Endothelial cell of umbilical vein (primary cell): ENCODE measurements at regions not wholly inside any gene's neighbourhood (a gene's known extent, or its start where the extent isn't known, plus 50 kb on each side); places are given as distances from the start of the nearest gene placed in this dataset.

Experiments used
- BruUV-seq: library from RNA; stranded (reverse); fragments of 400-500 nt; replicated peaks from 2 replicates; lab custom pipeline; 2021; lab: Mats Ljungman, UMichigan
- CTCF ChIA-PET: fragments of 300-600, 350-600 bp; sonication (Branson Sonifier 250); formaldehyde crosslinking; loops from one replicate; lab custom pipeline; 2021; ENCODE audit warnings: antibody characterized with exemption, inconsistent platforms; lab: Charles Lee
- POLR2A ChIA-PET: fragments of 300-600, 350-600 bp; sonication (Branson Sonifier 250); formaldehyde crosslinking; loops from one replicate; lab custom pipeline; 2021; ENCODE audit warnings: antibody characterized with exemption, inconsistent platforms; lab: Charles Lee
- DNase-seq: peaks from one replicate; pipeline ENCODE4 v3.0.0-alpha.2; 2011; ENCODE audit warnings: low read depth, low spot score
- FAIRE-seq: peaks from 2 replicates; lab custom pipeline; 2011; peaks lifted over from hg19 to GRCh38; lab: Jason Lieb, UNC
- H2AFZ ChIP-seq: 2 replicates; pipeline ENCODE4 v1.6.0; 2012; ENCODE audit warnings: low read depth, low read length, control low read depth, inconsistent platforms
- H3K27ac ChIP-seq: 2 replicates; pipeline ENCODE4 v1.5.1; 2011; ENCODE audit warnings: low read depth, mild to moderate bottlenecking, control low read depth, low read length, moderate library complexity; ENCODE audit not compliant: insufficient read depth
- H3K27me3 ChIP-seq, 2 experiments: 2 replicates each; pipeline versions ENCODE4 v1.6.0 to v1.6.1; 2011; ENCODE audit warnings: low read length in 2 of 2, mixed read lengths in 1 of 2; ENCODE audit not compliant: control insufficient read depth in 2 of 2, insufficient read depth in 2 of 2
- H3K36me3 ChIP-seq, 2 experiments: 2 replicates in 1 of 2; 3 replicates in 1 of 2; pipeline ENCODE4 v1.5.1; 2011; ENCODE audit warnings: low read length in 2 of 2, mild to moderate bottlenecking in 1 of 2, moderate library complexity in 1 of 2; ENCODE audit not compliant: control insufficient read depth in 2 of 2, insufficient read depth in 2 of 2; ENCODE audit errors: extremely low read depth in 1 of 2
- H3K4me1 ChIP-seq: 3 replicates; pipeline ENCODE4 v1.5.1; 2011; ENCODE audit warnings: mild to moderate bottlenecking, low read length; ENCODE audit not compliant: control insufficient read depth, insufficient read depth; ENCODE audit errors: extremely low read depth
- H3K4me2 ChIP-seq: 2 replicates; pipeline ENCODE4 v1.6.1; 2011; ENCODE audit warnings: low read length, control low read depth, mixed read lengths; ENCODE audit not compliant: insufficient read depth
- H3K4me3 ChIP-seq, 3 experiments: fragments of 200-600 bp in 1 of 3; sonication (generic), shearing (Covaris generic) in 1 of 3; replicated peaks in 1 of 3; 2 replicates each; pipeline ENCODE4 v1.5.1; 2011 to 2016; ENCODE audit warnings: control low read depth in 3 of 3, low read length in 3 of 3, mild to moderate bottlenecking in 2 of 3, inconsistent platforms in 1 of 3, low read depth in 1 of 3, moderate library complexity in 1 of 3; ENCODE audit not compliant: insufficient read depth in 1 of 3
- H3K79me2 ChIP-seq: 2 replicates; pipeline ENCODE4 v1.6.0; 2012; ENCODE audit warnings: low read length, inconsistent platforms; ENCODE audit not compliant: control insufficient read depth, insufficient read depth
- H3K9ac ChIP-seq: replicated peaks from 2 replicates; pipeline ENCODE3; 2011; ENCODE audit warnings: low read length, control low read depth; ENCODE audit not compliant: insufficient read depth; ENCODE audit errors: extremely low read depth
- H3K9me1 ChIP-seq: replicated peaks from 3 replicates; pipeline ENCODE4 v1.6.0; 2011; ENCODE audit warnings: mild to moderate bottlenecking, low read length; ENCODE audit not compliant: control insufficient read depth, insufficient read depth; ENCODE audit errors: extremely low read depth
- H3K9me3 ChIP-seq: replicated peaks from 2 replicates; pipeline ENCODE4 v1.5.1; 2012; ENCODE audit warnings: low read length, inconsistent platforms; ENCODE audit not compliant: control insufficient read depth, insufficient read depth
- H4K20me1 ChIP-seq: replicated peaks from 2 replicates; pipeline ENCODE3; 2011; ENCODE audit warnings: mild to moderate bottlenecking, low read length; ENCODE audit not compliant: control insufficient read depth, insufficient read depth; ENCODE audit errors: extremely low read depth
- CTCF ChIP-seq, 2 donors: IDR thresholded peaks; 1 replicate in 1 of 2; 2 replicates in 1 of 2; pipeline ENCODE4 v1.5.1; 2011; ENCODE audit warnings: low read length in 2 of 2, mild to moderate bottlenecking in 2 of 2, moderate library complexity in 2 of 2, control low read depth in 1 of 2, inconsistent platforms in 1 of 2, low read depth in 1 of 2; ENCODE audit not compliant: insufficient read depth in 1 of 2; ENCODE audit errors: extremely low read depth in 1 of 2
- EZH2 ChIP-seq: IDR thresholded peaks from 2 replicates; pipeline ENCODE4 v1.6.1; 2012; ENCODE audit warnings: borderline replicate concordance, low read depth, mild to moderate bottlenecking, moderate library complexity, low read length, inconsistent platforms; ENCODE audit not compliant: severe bottlenecking
- FOS ChIP-seq: IDR thresholded peaks from 2 replicates; pipeline ENCODE4 v1.6.1; 2011; ENCODE audit warnings: mild to moderate bottlenecking, low read length, moderate library complexity, borderline replicate concordance; ENCODE audit not compliant: insufficient read depth
- GATA2 ChIP-seq: IDR thresholded peaks from 2 replicates; pipeline ENCODE4 v1.7.0; 2011; ENCODE audit warnings: low read depth, mild to moderate bottlenecking, moderate library complexity, mixed read lengths, low read length; ENCODE audit not compliant: insufficient read length, insufficient read depth
- JUN ChIP-seq: IDR thresholded peaks from 2 replicates; pipeline ENCODE4 v1.6.1; 2011; ENCODE audit warnings: borderline replicate concordance, low read depth; ENCODE audit not compliant: insufficient read length, insufficient read depth
- MYC ChIP-seq: IDR thresholded peaks from one replicate; pipeline ENCODE4 v1.6.1; 2011; ENCODE audit warnings: mild to moderate bottlenecking, low read depth, low read length
- POLR2A ChIP-seq: IDR thresholded peaks from 2 replicates; pipeline ENCODE4 v1.6.1; 2012; ENCODE audit warnings: low read depth, mild to moderate bottlenecking, control low read depth, low read length
- POLR2AphosphoS5 ChIP-seq: IDR thresholded peaks from 2 replicates; pipeline ENCODE4 v1.6.1; 2012; ENCODE audit warnings: low read depth, mild to moderate bottlenecking, control low read depth, low read length, moderate library complexity; ENCODE audit not compliant: insufficient read depth
- dilution Hi-C: fragments of 300-500 bp; cut with MboI; formaldehyde crosslinking; loops from one replicate; pipeline ENCODE4 v1.15.0; 2019; ENCODE audit warnings: low sequenced_read_pairs; ENCODE audit not compliant: extremely low pct_ligation_motif_present
- intact Hi-C: fragments of 100-400 bp; cut with micrococcal nuclease; formaldehyde crosslinking; loops from one replicate; pipeline ENCODE4 v1.10.0; 2022
- TF ChIP-seq, protein P1 (sequence below): IDR thresholded peaks from 2 replicates; pipeline ENCODE4 v1.6.1; 2011; ENCODE audit not compliant: insufficient read depth, insufficient read length

DNA sequence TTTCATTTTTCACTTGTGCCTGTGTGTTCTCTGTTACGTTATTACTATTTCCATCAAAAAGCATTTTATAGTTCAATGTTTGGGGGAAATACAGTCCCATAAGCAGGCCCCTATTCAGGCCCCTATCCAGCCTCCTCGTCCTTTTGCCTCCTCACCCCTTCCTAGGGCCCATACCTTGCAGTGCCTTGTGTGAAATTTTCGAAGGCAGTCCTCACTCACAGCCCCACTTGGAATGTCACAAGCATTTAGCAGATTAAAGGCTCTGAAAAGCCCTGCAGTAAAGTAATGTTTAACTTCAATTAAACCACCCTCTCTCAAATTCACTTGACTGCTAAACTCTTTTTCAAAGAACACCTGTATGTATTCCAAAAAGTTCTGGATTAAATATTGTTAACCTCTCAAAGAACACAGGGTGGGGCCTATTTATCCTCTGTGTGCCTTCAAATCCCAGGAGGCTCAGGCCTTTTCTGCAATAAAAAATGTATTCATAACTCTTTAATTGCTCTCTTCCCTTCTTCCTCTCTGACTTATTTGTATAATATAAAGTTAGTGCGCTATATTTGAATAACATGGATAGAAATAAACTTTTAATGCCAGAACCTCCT, 202.5 kb downstream of the FOXA2 start:
- CTCF ChIA-PET, result no interaction called here
- intact Hi-C loops (no loop called here), dilution Hi-C loops (no loop called here)
- Histone ChIP-seq H3K27ac (no peak overlapping the region), H2AFZ (no peak overlapping the region), H3K27me3 (no peaks in the 10 kb centered on the region), H4K20me1 (no peaks in the 10 kb centered on the region), H3K4me1 (no peaks in the 10 kb centered on the region), H3K9me3 (no peaks in the 10 kb centered on the region), H3K9me1 (no peaks in the 10 kb centered on the region), H3K9ac (no peak overlapping the region), H3K36me3 (no peaks in the 10 kb centered on the region), H3K4me2 (no peak overlapping the region), H3K79me2 (no peaks in the 10 kb centered on the region), H3K4me3 (no peak overlapping the region)
- TF ChIP-seq JUN, result no peak
- TF ChIP-seq MYC, result no peak
- no peak for TF ChIP-seq POLR2A
- no peak for TF ChIP-seq GATA2
- TF ChIP-seq EZH2, result no peak
- TF ChIP-seq, protein P1, sequence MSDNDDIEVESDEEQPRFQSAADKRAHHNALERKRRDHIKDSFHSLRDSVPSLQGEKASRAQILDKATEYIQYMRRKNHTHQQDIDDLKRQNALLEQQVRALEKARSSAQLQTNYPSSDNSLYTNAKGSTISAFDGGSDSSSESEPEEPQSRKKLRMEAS, result no peak
- no TSS peak for BruUV-seq
- POLR2A ChIA-PET, result no interaction called here
- DNase-seq, result no peak
- no peak for FAIRE-seq

DNA sequence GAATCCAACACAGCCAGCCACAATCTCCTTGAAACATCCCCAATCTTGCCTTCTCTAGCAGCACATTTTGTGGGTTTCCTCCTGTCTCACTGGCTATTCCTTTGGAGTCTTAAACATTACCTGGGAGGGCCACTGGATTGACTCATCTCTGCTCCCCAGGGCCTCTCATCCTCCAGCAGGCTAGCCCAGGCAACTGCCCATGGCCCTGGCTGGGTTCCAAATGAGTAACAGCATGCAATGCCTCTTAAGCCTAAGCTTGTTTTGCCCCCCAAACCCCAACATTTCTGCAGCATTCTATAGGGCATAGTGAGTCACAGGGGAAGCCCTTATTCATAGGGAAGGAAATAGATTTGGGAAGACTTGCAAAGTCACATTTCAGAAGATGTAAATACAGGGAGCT, 204.9 kb downstream of the FOXA2 start:
- Histone ChIP-seq H4K20me1 (no peaks in the 10 kb centered on the region), H3K79me2 (no peaks in the 10 kb centered on the region), H3K36me3 (no peaks in the 10 kb centered on the region), H3K27me3 (no peaks in the 10 kb centered on the region), H3K4me1 (no peaks in the 10 kb centered on the region), H3K9me1 (no peaks in the 10 kb centered on the region), H3K27ac (no peak overlapping the region), H3K4me3 (no peak overlapping the region), H3K4me2 (no peak overlapping the region), H2AFZ (no peak overlapping the region), H3K9me3 (no peaks in the 10 kb centered on the region), H3K9ac (no peak overlapping the region)
- intact Hi-C loops (no loop called here), dilution Hi-C loops (no loop called here)
- FAIRE-seq (no peak), DNase-seq (no peak)
- ChIA-PET CTCF (interaction anchor here (0.6 to 1.5 kb wide), 3 partner anchors 74 to 1718 kb away, joined by 3 to 4 read pairs (median 3); no protein-coding TSS in a partner anchor), POLR2A (no interaction called here)
- no TSS peak for BruUV-seq
- TF ChIP-seq EZH2 (no peak), CTCF (IDR thresholded peaks at IDR 0.05; ENCODE audit: extremely low read depth in 1 of 2, insufficient read depth in 1 of 2, low read depth in 1 of 2, low read length in 2 of 2) (no peak), JUN (no peak), POLR2A (no peak), FOS (no peak), MYC (no peak), POLR2AphosphoS5 (no peak), GATA2 (no peak)
- TF ChIP-seq, protein P1, result no peak
